ENCODE measurements at regions not wholly inside any gene's neighbourhood (a gene's known extent, or its start where the extent isn't known, plus 50 kb on each side); places are given as distances from the start of the nearest gene placed in this dataset.

- H3K4me3 ChIP-seq (ENCODE audit: low read length): no peak overlapping the region
- DNase-seq (ENCODE audit: low read depth): no peak
- TF ChIP-seq CTCF (IDR thresholded peaks at IDR 0.05; ENCODE audit: insufficient read depth, low read depth, low read length, missing control alignments): no peak
Measured at GRCh38 chr7:26995666-26996065, 100.1 kb downstream of the HOXA1 start.

- no peak for TF ChIP-seq CTCF (IDR thresholded peaks at IDR 0.05; ENCODE audit: insufficient read depth, low read depth, low read length, missing control alignments)
- no peak overlapping the region for H3K4me3 ChIP-seq (ENCODE audit: low read length)
- DNase-seq (ENCODE audit: low read depth): peak; percentile 66
Measured at GRCh38 chr7:26993816-26994810, 101.7 kb downstream of the HOXA1 start.

GRCh38 chr7:26992670-26993069 lies 103.1 kb downstream of the HOXA1 start:
- DNase-seq (ENCODE audit: low read depth): peak; percentile 71
- TF ChIP-seq CTCF (IDR thresholded peaks at IDR 0.05; ENCODE audit: insufficient read depth, low read depth, low read length, missing control alignments): no peak
- H3K4me3 ChIP-seq (ENCODE audit: low read length): no peak overlapping the region

GRCh38 chr7:26991796-26992195 lies 104.0 kb downstream of the HOXA1 start:
- no peak for TF ChIP-seq CTCF (IDR thresholded peaks at IDR 0.05; ENCODE audit: insufficient read depth, low read depth, low read length, missing control alignments)
- H3K4me3 ChIP-seq (ENCODE audit: low read length): no peak overlapping the region
- DNase-seq (ENCODE audit: low read depth): no peak

GRCh38 chr7:26989897-26990670 lies 105.7 kb downstream of the HOXA1 start:
- DNase-seq (ENCODE audit: low read depth): peak; percentile 59
- no peak overlapping the region for H3K4me3 ChIP-seq (ENCODE audit: low read length)
- no peak for TF ChIP-seq CTCF (IDR thresholded peaks at IDR 0.05; ENCODE audit: insufficient read depth, low read depth, low read length, missing control alignments)

- no peak for TF ChIP-seq CTCF (IDR thresholded peaks at IDR 0.05; ENCODE audit: insufficient read depth, low read depth, low read length, missing control alignments)
- no peak overlapping the region for H3K4me3 ChIP-seq (ENCODE audit: low read length)
- DNase-seq (ENCODE audit: low read depth): no peak
Measured at GRCh38 chr7:26988836-26989374, 106.9 kb downstream of the HOXA1 start.

Measured in epithelial cell of esophagus (primary cell).